ENCODE measurements at regions not wholly inside any gene's neighbourhood (a gene's known extent, or its start where the extent isn't known, plus 50 kb on each side); places are given as distances from the start of the nearest gene placed in this dataset.

DNA sequence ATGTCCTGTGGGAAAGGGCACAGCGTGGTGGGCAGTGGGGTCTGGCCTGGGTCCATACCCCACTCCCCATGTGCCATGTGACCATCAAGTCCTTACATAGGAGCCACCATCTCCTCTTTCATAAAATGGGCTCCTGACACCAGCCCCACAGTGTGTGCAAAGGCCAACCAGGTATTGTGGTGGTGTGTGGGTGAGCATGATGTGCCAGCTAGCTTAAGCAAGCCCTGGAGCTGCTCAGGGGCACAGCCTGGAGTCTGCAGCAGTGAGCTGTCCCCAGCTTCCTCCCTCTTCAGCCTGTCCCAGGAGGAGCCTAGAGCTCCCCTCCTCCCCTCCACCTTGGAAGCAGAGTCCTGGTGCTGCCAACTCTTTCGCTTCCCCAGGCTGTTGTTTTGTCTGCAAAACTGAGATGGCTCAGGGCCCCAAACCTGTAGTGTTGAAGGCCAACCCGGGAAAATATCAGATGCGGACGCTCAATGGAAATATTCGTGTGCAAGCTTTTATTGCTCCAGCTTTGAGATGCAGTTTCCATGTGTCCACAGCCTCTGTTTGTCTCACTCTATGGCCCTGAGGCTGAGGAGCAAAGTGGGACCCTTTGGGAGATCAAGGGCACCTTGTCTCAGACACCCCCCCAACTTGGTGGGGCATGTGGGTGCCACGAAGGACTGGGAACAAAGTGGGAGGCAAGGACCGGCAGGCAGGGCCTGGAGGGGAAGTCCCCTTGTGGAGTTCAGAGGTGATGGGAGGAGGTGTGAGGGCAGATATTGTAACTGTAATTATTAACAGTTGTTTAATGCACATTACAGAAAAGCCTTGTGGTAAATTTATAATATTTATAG, 92.6 kb downstream of the CTTN start:
- TF ChIP-seq, protein P1, sequence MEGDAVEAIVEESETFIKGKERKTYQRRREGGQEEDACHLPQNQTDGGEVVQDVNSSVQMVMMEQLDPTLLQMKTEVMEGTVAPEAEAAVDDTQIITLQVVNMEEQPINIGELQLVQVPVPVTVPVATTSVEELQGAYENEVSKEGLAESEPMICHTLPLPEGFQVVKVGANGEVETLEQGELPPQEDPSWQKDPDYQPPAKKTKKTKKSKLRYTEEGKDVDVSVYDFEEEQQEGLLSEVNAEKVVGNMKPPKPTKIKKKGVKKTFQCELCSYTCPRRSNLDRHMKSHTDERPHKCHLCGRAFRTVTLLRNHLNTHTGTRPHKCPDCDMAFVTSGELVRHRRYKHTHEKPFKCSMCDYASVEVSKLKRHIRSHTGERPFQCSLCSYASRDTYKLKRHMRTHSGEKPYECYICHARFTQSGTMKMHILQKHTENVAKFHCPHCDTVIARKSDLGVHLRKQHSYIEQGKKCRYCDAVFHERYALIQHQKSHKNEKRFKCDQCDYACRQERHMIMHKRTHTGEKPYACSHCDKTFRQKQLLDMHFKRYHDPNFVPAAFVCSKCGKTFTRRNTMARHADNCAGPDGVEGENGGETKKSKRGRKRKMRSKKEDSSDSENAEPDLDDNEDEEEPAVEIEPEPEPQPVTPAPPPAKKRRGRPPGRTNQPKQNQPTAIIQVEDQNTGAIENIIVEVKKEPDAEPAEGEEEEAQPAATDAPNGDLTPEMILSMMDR (IDR thresholded peaks at IDR 0.05; ENCODE audit: low read depth, low read length): no peak
- H3K4me3 ChIP-seq (replicated peaks in 1 of 2; ENCODE audit: low read depth in 2 of 2, low read length in 2 of 2): no peak overlapping the region
- no peak for DNase-seq (ENCODE audit: low read depth in 2 of 2)

DNA sequence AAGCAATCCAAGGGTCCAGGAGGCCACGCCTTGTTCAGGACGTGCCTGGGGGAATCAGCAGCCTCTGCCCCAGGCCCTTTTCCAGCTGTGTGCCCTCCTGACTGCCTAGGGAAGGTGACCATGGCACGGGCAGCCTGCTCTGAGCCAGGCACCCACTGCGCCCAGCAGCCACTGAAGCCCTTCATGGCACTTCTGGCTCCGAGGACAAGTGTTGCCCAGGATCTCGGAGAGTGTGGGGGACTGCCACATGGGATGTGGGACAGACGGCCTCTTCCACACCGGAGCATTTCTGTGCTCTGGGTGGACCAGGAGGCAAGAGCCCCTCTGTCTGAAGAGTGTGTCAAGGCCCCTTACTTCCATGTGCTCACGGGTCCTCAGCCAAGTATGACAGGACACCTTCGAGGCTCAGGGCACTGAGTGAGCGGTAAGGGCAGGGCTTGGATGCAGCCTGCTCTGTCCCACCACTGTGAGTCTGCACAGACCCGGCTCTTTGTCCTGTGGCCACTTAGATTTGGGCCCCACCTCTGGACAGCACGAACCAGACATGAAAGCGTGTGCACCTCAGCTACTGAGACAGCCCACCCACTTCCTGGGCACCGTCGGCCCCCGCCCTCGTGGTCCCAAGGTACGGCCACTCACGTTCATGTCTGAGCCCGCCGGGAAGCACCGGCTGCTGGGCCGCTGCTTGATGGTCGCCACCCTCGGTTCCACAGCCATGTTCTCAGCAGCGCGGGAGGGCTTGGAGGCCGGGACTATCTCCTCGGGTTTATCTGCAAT, 93.6 kb downstream of the CTTN start:
- H3K4me3 ChIP-seq (replicated peaks in 1 of 2; ENCODE audit: low read depth in 2 of 2, low read length in 2 of 2): no peak overlapping the region

DNA sequence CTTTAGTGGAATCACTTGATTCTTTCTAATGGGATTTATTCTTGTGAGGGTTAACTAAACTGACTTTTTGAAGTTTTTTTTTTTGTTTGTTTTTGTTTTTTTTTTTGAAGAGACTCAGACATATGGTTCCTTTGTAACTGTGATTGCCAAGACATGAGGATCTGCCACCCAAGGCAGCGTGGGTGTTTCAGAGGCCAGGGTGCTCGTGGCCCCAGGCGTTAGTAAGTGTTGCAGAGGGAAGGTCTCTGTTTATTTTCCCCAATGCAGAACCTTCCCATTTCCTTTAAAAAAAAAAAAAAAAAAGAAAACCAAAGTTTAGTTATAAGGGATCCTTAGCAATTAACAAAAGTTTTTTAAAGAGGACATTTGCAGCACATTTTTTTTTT, 94.8 kb downstream of the CTTN start:
- DNase-seq (ENCODE audit: low read depth in 2 of 2): no peak
- no peak overlapping the region for H3K4me3 ChIP-seq (replicated peaks in 1 of 2; ENCODE audit: low read depth in 2 of 2, low read length in 2 of 2)
- TF ChIP-seq, protein P1 (IDR thresholded peaks at IDR 0.05; ENCODE audit: low read depth, low read length): no peak

More for the DNA sequence above, 93.6 kb downstream of the CTTN start:
- TF ChIP-seq, protein P1 (IDR thresholded peaks at IDR 0.05; ENCODE audit: low read depth, low read length): no peak
- no peak for DNase-seq (ENCODE audit: low read depth in 2 of 2)

DNA sequence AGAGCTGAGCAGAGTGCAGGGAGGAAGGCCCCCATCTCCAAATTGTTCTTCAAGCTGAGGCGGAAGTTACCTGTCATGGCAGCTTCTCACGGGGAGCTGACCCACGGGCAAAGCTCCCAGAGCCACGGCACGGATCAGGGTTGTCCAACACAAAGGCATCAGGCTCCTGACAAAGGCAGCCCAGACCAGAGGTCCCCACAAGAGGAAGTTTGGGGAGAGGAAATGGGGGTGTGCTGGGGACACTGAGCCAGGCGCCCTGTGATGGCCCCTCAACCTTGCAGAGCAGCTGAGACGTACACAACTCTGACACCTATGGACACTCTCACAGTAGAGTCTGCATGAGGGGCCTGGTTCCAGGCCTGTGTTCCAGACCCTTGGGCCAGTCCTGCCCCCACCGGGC, 95.6 kb downstream of the CTTN start:
- no peak for DNase-seq (ENCODE audit: low read depth in 2 of 2)
- H3K4me3 ChIP-seq (replicated peaks in 1 of 2; ENCODE audit: low read depth in 2 of 2, low read length in 2 of 2): no peak overlapping the region
- TF ChIP-seq, protein P1 (IDR thresholded peaks at IDR 0.05; ENCODE audit: low read depth, low read length): no peak

DNA sequence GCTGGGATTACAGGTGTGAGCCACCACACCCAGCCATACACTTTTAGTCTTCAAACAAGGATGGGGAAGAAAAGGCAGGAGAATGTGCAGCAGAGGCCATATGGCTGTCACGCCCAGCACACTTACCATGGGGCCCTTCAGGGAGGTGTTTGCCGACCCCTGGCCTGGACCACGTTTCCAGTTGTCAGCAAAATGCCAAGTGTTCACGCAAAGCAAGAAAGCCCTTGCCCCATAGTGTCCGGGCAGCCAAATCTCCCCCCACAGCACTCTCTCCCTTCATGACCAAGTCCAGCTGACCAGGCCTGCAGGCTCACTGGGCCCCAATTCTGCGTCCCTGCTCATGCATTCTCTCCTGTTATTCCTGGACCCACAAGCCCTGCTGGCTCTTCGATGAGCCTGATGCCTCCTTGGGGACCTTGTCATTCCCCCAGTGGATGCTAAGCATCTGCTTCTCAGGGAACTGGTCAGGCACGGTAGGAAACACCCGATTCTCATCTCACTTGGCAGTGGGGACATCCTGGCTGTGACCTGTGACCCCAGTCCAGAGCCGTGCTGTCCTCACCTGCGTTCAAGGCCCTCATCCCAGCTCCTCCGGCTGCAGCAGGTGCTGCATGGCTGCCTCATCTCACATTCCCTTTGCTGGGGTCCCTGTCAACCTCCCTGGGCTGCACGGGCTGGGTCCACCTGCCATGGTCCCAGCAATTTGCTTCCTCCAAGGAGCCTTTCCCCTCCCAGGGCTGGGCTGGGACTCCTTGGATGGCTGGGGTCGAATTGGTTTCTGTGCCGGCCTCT, 96.4 kb downstream of the CTTN start:
- no peak overlapping the region for H3K4me3 ChIP-seq (replicated peaks in 1 of 2; ENCODE audit: low read depth in 2 of 2, low read length in 2 of 2)
- no peak for DNase-seq (ENCODE audit: low read depth in 2 of 2)
- TF ChIP-seq, protein P1 (IDR thresholded peaks at IDR 0.05; ENCODE audit: low read depth, low read length): no peak

All from cardiac fibroblast (primary cell).